Ovary (tissue), 7 donors: ENCODE measurements at regions not wholly inside any gene's neighbourhood (a gene's known extent, or its start where the extent isn't known, plus 50 kb on each side); places are given as distances from the start of the nearest gene placed in this dataset.

Experiments
- DNase-seq, 5 donors: peaks; one replicate each; pipeline ENCODE4 v3.0.0-alpha.2; 2019 to 2020
- H3K27ac ChIP-seq, 2 donors: fragments of 200-600 bp; one replicate each; pipeline versions ENCODE4 v1.5.1 to v1.8.0; 2019 to 2022
- H3K27me3 ChIP-seq: fragments of 200-600 bp; one replicate; pipeline ENCODE4 v1.8.0; 2022
- H3K36me3 ChIP-seq: fragments of 200-600 bp; sonication (generic); one replicate; pipeline ENCODE4 v1.5.1; 2019
- H3K4me1 ChIP-seq: one replicate; pipeline ENCODE4 v1.8.1; 2013; ENCODE audit warnings: mild to moderate bottlenecking, moderate library complexity; ENCODE audit not compliant: insufficient read depth
- H3K4me3 ChIP-seq: fragments of 200-600 bp; sonication (generic); one replicate; pipeline ENCODE4 v1.5.1; 2017
- H3K9me3 ChIP-seq, 2 donors: fragments of 200-600 bp in 1 of 2; sonication (generic) in 1 of 2; one replicate each; pipeline versions ENCODE4 v1.5.1 to v1.8.1; 2013 to 2019; ENCODE audit warnings: mild to moderate bottlenecking in 1 of 2, moderate library complexity in 1 of 2
- EP300 ChIP-seq: sonication (generic); formaldehyde crosslinking; IDR thresholded peaks from one replicate; pipeline ENCODE4 v1.6.1; 2017; ENCODE audit warnings: antibody characterized with exemption
- POLR2A ChIP-seq: fragments of 450-650 bp; IDR thresholded peaks from one replicate; pipeline ENCODE4 v1.6.1; 2017; ENCODE audit warnings: antibody characterized with exemption, mild to moderate bottlenecking, moderate library complexity
- WGBS, 3 donors: extraction: QIAGEN DNeasy Blood & Tissue Kit in 1 of 3; methylation state at CpG; one replicate each; pipeline versions ENCODE4 v1.1.5 to v1.1.7; 2013 to 2017; 5-methylcytosine and 5-hydroxymethylcytosine counted together
- intact Hi-C, 4 donors: fragments of 100-400 bp; cut with DNase I; formaldehyde crosslinking; loops; one replicate each; pipeline versions ENCODE4 v1.11.0 to v1.15.1; 2022 to 2023
- TF ChIP-seq, protein P1 (sequence below), 3 donors: fragments of 450-650 bp in 2 of 3; fragments of 200-600 bp in 1 of 3; IDR thresholded peaks; one replicate each; pipeline versions ENCODE4 v1.5.1 to v1.8.0; 2016 to 2022; ENCODE audit warnings: antibody characterized with exemption in 3 of 3, mild to moderate bottlenecking in 1 of 3
- donor health status: DM: no; HTN: no; CAD: no; lungs with moderate emphysema.
- donor health status: DM: no; HTN: no; CAD: no.
- donor health status: Bipolar disorder and iron deficiency.
- donor health status: DM: no; HTN: no; CAD: no.
- donor health status: DM: yes; HTN: yes; CAD: no.

DNA sequence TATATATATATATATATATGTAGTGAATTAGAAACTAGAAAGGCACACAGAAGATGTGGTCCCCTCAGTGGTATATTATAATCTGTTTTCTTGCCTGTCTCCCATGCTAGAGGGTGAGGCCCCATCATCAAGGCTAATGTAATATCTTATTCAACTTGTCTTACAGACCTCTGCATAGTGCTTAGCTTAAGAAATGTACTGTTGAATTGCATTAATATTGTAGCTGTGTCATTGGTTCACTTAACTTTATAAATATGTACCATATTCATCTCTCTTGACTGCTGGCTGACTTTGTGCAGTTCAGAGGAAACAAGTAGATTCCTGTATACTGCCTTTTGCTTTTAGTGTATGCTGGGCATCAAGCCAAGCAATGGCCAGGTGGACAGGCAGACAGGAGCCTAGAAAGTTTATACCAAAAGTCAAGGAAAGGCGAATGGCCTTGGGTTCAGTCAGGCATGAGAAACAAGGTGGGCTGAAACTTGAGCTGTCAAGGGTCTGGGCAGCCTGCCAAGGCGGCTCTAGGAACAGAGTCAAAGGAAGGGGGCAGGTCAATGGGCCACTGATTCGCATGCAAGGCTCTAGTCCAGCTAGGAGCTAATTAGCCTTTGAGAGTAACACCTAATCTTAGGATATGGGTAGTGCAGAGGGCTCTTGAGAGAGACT lies 78.8 kb upstream of the LEF1 start:
- Histone ChIP-seq H3K4me3 (no peak overlapping the region), H3K4me1 (no peaks in the 10 kb centered on the region), H3K9me3 (no peaks in the 10 kb centered on the region), H3K36me3 (no peaks in the 10 kb centered on the region), H3K27me3 (no peaks in the 10 kb centered on the region), H3K27ac (no peak overlapping the region)
- intact Hi-C loops = no loop called here
- DNase-seq = no peak
- TF ChIP-seq EP300 (no peak), POLR2A (no peak)
- TF ChIP-seq, protein P1, sequence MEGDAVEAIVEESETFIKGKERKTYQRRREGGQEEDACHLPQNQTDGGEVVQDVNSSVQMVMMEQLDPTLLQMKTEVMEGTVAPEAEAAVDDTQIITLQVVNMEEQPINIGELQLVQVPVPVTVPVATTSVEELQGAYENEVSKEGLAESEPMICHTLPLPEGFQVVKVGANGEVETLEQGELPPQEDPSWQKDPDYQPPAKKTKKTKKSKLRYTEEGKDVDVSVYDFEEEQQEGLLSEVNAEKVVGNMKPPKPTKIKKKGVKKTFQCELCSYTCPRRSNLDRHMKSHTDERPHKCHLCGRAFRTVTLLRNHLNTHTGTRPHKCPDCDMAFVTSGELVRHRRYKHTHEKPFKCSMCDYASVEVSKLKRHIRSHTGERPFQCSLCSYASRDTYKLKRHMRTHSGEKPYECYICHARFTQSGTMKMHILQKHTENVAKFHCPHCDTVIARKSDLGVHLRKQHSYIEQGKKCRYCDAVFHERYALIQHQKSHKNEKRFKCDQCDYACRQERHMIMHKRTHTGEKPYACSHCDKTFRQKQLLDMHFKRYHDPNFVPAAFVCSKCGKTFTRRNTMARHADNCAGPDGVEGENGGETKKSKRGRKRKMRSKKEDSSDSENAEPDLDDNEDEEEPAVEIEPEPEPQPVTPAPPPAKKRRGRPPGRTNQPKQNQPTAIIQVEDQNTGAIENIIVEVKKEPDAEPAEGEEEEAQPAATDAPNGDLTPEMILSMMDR (IDR thresholded peaks at IDR 0.05) = no peak
- 15 to 21% (median 16%) methylated on average over 3 of the region's 3 CpGs for WGBS, 3 donors

DNA sequence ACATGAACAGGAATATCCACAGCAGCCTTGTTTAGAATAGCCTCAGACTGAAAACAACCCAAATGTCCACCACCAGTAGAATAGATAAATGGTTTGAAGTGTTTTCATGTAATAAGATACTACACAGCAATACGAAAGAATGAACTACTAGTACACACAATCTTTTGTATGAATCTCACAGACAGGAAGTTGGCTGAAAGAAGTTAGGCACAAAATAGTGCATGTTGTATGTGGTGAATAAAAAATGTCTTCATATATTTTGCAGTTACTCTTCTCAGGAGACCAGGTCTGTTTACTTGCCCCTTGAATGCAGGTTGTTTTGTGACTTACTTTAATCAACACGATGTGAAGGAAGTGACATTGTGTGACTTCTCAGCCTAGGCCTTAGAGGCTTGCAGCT lies 75.9 kb upstream of the LEF1 start:
- 59 to 79% (median 70%) methylated on average over 2 of the region's 2 CpGs for WGBS, 3 donors
- Histone ChIP-seq H3K4me1 (no peaks in the 10 kb centered on the region), H3K36me3 (no peaks in the 10 kb centered on the region), H3K27ac (no peak overlapping the region), H3K4me3 (no peak overlapping the region), H3K9me3 (no peaks in the 10 kb centered on the region), H3K27me3 (no peaks in the 10 kb centered on the region)
- TF ChIP-seq EP300 (no peak), POLR2A (no peak)
- TF ChIP-seq, protein P1 (IDR thresholded peaks at IDR 0.05) = no peak
- intact Hi-C loops = no loop called here
- DNase-seq = no peak

DNA sequence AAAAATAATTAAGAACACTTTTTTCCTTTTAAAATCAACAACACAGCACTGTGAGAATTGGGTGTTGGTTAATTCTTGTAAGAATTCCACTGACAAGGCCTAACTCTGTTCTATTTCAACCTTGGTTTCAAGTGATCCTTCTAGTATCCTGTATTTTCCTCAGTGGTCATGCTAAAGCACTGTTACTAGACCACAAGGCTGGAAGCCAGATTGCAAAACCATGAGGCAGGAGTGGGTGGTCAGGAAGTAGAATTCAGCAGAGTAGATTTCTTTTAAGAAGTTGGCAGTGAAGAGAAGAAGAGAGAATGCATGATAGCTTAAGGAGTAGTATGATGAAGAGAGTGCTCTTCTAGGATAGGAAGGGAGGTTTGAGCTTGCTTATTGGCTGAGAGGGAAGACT lies 71.6 kb upstream of the LEF1 start:
- Histone ChIP-seq H3K27ac (no peak overlapping the region), H3K9me3 (no peaks in the 10 kb centered on the region), H3K4me1 (no peaks in the 10 kb centered on the region), H3K27me3 (no peaks in the 10 kb centered on the region), H3K4me3 (no peak overlapping the region), H3K36me3 (no peaks in the 10 kb centered on the region)
- intact Hi-C loops = no loop called here
- no peak for TF ChIP-seq EP300
- TF ChIP-seq, protein P1 (IDR thresholded peaks at IDR 0.05) = no peak
- TF ChIP-seq POLR2A = no peak
- no peak for DNase-seq

DNA sequence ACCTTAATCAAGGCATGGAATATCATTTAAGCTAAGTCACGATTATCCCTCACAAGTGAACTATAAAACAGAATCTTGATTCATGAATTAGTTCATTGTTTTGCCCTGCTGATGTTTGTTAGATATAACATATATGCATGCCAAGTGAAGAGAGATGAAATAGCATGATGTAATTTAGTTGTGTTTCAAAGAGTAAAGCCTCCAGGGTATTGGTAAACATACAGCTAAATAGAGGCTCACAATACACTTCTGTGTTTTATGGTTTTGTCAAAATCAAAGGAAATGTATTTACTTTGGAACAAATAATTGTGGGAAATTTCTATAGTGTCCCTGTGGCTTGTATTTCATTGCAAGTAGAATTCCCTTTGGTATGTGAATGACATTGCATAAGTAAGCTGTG lies 69.0 kb upstream of the LEF1 start:
- 84 to 89% (median 87%) methylated on average over 1 of the region's 1 CpG for WGBS, 3 donors
- DNase-seq = no peak
- TF ChIP-seq EP300 (no peak), POLR2A (no peak)
- TF ChIP-seq, protein P1 (IDR thresholded peaks at IDR 0.05) = no peak
- Histone ChIP-seq H3K27me3 (no peaks in the 10 kb centered on the region), H3K36me3 (no peaks in the 10 kb centered on the region), H3K9me3 (no peaks in the 10 kb centered on the region), H3K4me3 (no peak overlapping the region), H3K27ac (no peak overlapping the region), H3K4me1 (no peaks in the 10 kb centered on the region)
- intact Hi-C loops = no loop called here
